Caco-2 (cell line): ENCODE measurements at regions not wholly inside any gene's neighbourhood (a gene's known extent, or its start where the extent isn't known, plus 50 kb on each side); places are given as distances from the start of the nearest gene placed in this dataset.
A peak's percentile ranks its signal among the peaks of the same experiment; 100 is the strongest.

Source experiments
- BruUV-seq: library from RNA; stranded (reverse); fragments of 400-500 nt; replicated peaks from 2 replicates; lab custom pipeline; 2021; lab: Mats Ljungman, UMichigan
- CTCF ChIA-PET: fragments of 300-600 bp; sonication (Branson Sonifier 250); formaldehyde crosslinking; loops from one replicate; lab custom pipeline; 2022; ENCODE audit warnings: antibody characterized with exemption; lab: Charles Lee
- POLR2A ChIA-PET: fragments of 300-600 bp; sonication (Branson Sonifier 250); formaldehyde crosslinking; loops from one replicate; lab custom pipeline; 2022; ENCODE audit warnings: antibody characterized with exemption; lab: Charles Lee
- DNase-seq, 2 experiments: peaks; one replicate each; pipeline versions ENCODE4 v3.0.0 to v3.0.0-alpha.2; 2020 to 2022
- H3K27me3 ChIP-seq: replicated peaks from 2 replicates; pipeline ENCODE4 v1.6.0; 2011; ENCODE audit warnings: low read length; ENCODE audit not compliant: control insufficient read depth, insufficient read depth
- H3K36me3 ChIP-seq: 2 replicates; pipeline ENCODE4 v1.5.1; 2011; ENCODE audit warnings: low read length; ENCODE audit not compliant: control insufficient read depth, insufficient read depth
- H3K4me1 ChIP-seq: fragments of 250-450 bp; sonication (Bioruptor Pico); 2 replicates; pipeline ENCODE4 v1.5.1; 2020; ENCODE audit warnings: mild to moderate bottlenecking
- H3K4me3 ChIP-seq: 2 replicates; pipeline ENCODE4 v1.5.1; 2011; ENCODE audit warnings: low read depth, mild to moderate bottlenecking, control low read depth, low read length
- H3K9me3 ChIP-seq: fragments of 250-450 bp; sonication (Bioruptor Pico); 2 replicates; pipeline ENCODE4 v1.5.1; 2020; ENCODE audit warnings: mild to moderate bottlenecking, moderate library complexity
- H3K27ac Mint-ChIP-seq: one replicate; pipeline ENCODE4 v1.8.0; 2022; ENCODE audit warnings: mixed read lengths; ENCODE audit not compliant: unreplicated experiment
- H3K27me3 Mint-ChIP-seq: one replicate; pipeline ENCODE4 v1.8.0; 2022; ENCODE audit warnings: mixed read lengths; ENCODE audit not compliant: insufficient read depth, unreplicated experiment
- H3K36me3 Mint-ChIP-seq: one replicate; pipeline ENCODE4 v1.8.0; 2022; ENCODE audit warnings: mild to moderate bottlenecking, mixed read lengths; ENCODE audit not compliant: insufficient read depth, unreplicated experiment
- H3K4me1 Mint-ChIP-seq: one replicate; pipeline ENCODE4 v1.8.0; 2022; ENCODE audit warnings: low read depth, mixed read lengths; ENCODE audit not compliant: unreplicated experiment
- H3K4me3 Mint-ChIP-seq: one replicate; pipeline ENCODE4 v1.8.0; 2022; ENCODE audit warnings: mild to moderate bottlenecking, moderate library complexity, mixed read lengths; ENCODE audit not compliant: unreplicated experiment
- H3K9me3 Mint-ChIP-seq: one replicate; pipeline ENCODE4 v1.8.0; 2022; ENCODE audit warnings: mixed read lengths; ENCODE audit not compliant: unreplicated experiment
- CTCF ChIP-seq, 2 experiments: fragments of 200-600 bp in 1 of 2; IDR thresholded peaks; 1 replicate in 1 of 2; 2 replicates in 1 of 2; pipeline versions ENCODE4 v1.5.1 to v1.8.0; 2011 to 2022; ENCODE audit warnings: antibody characterized with exemption in 1 of 2, control low read depth in 1 of 2, inconsistent platforms in 1 of 2, low read depth in 1 of 2, low read length in 1 of 2, mild to moderate bottlenecking in 1 of 2, moderate library complexity in 1 of 2; ENCODE audit not compliant: insufficient read depth in 1 of 2, severe bottlenecking in 1 of 2, unreplicated experiment in 1 of 2
- intact Hi-C: fragments of 100-400 bp; cut with micrococcal nuclease; formaldehyde crosslinking; loops from one replicate; pipeline ENCODE4 v1.10.0; 2022; ENCODE audit not compliant: unreplicated experiment

GRCh38 chr11:104652996-104653395, 245.3 kb downstream of the CASP12 start:
- H3K4me3 ChIP-seq: no peak overlapping the region
- no peaks in the 10 kb centered on the region for H3K36me3 Mint-ChIP-seq
- no peak overlapping the region for H3K4me3 Mint-ChIP-seq
- H3K4me1 ChIP-seq: no peaks in the 10 kb centered on the region
- H3K27me3 Mint-ChIP-seq: no peaks in the 10 kb centered on the region
- no peak for DNase-seq
- no TSS peak for BruUV-seq
- peaks cover 32% of the 10 kb centered on the region for H3K9me3 Mint-ChIP-seq
- H3K27ac Mint-ChIP-seq: peak overlapping the region; percentile 67
- H3K9me3 ChIP-seq: peaks cover 28% of the 10 kb centered on the region
- intact Hi-C loops: no loop called here
- ChIA-PET POLR2A (no interaction called here), CTCF (no interaction called here)
- TF ChIP-seq CTCF (IDR thresholded peaks at IDR 0.05; ENCODE audit: insufficient read depth in 1 of 2, low read depth in 1 of 2, low read length in 1 of 2, severe bottlenecking in 1 of 2, unreplicated experiment in 1 of 2): no peak
- H3K36me3 ChIP-seq: no peaks in the 10 kb centered on the region
- peaks cover 6% of the 10 kb centered on the region for H3K4me1 Mint-ChIP-seq
- H3K27me3 ChIP-seq: no peaks in the 10 kb centered on the region

- H3K27ac Mint-ChIP-seq: no peak overlapping the region
- Histone ChIP-seq H3K9me3 (peaks cover 28% of the 10 kb centered on the region), H3K4me1 (no peaks in the 10 kb centered on the region), H3K36me3 (no peaks in the 10 kb centered on the region), H3K27me3 (no peaks in the 10 kb centered on the region), H3K4me3 (no peak overlapping the region)
- no peaks in the 10 kb centered on the region for H3K27me3 Mint-ChIP-seq
- H3K4me1 Mint-ChIP-seq: peaks cover 6% of the 10 kb centered on the region
- no peak for TF ChIP-seq CTCF (IDR thresholded peaks at IDR 0.05; ENCODE audit: insufficient read depth in 1 of 2, low read depth in 1 of 2, low read length in 1 of 2, severe bottlenecking in 1 of 2, unreplicated experiment in 1 of 2)
- H3K4me3 Mint-ChIP-seq: no peak overlapping the region
- peaks cover 20% of the 10 kb centered on the region for H3K9me3 Mint-ChIP-seq
- no TSS peak for BruUV-seq
- ChIA-PET CTCF (no interaction called here), POLR2A (no interaction called here)
- H3K36me3 Mint-ChIP-seq: no peaks in the 10 kb centered on the region
- intact Hi-C loops: no loop called here
- DNase-seq: peak; percentile 55 to 64
Measured at GRCh38 chr11:104650234-104650633, 248.0 kb downstream of the CASP12 start.

GRCh38 chr11:104649002-104649401, 249.3 kb downstream of the CASP12 start:
- intact Hi-C loops: no loop called here
- no peaks in the 10 kb centered on the region for H3K36me3 ChIP-seq
- no peaks in the 10 kb centered on the region for H3K36me3 Mint-ChIP-seq
- no peak for DNase-seq
- TF ChIP-seq CTCF (IDR thresholded peaks at IDR 0.05; ENCODE audit: insufficient read depth in 1 of 2, low read depth in 1 of 2, low read length in 1 of 2, severe bottlenecking in 1 of 2, unreplicated experiment in 1 of 2): no peak
- H3K4me1 Mint-ChIP-seq: peaks cover 6% of the 10 kb centered on the region
- H3K4me3 ChIP-seq: no peak overlapping the region
- no peaks in the 10 kb centered on the region for H3K27me3 Mint-ChIP-seq
- no peaks in the 10 kb centered on the region for H3K27me3 ChIP-seq
- no peaks in the 10 kb centered on the region for H3K4me1 ChIP-seq
- CTCF ChIA-PET: no interaction called here
- BruUV-seq: no TSS peak
- H3K4me3 Mint-ChIP-seq: no peak overlapping the region
- no peak overlapping the region for H3K27ac Mint-ChIP-seq
- POLR2A ChIA-PET: no interaction called here
- H3K9me3 ChIP-seq: peaks cover 28% of the 10 kb centered on the region
- peaks cover 20% of the 10 kb centered on the region for H3K9me3 Mint-ChIP-seq
